ENCODE measurements at regions not wholly inside any gene's neighbourhood (a gene's known extent, or its start where the extent isn't known, plus 50 kb on each side); places are given as distances from the start of the nearest gene placed in this dataset.

- no peak overlapping the region for H2AFZ ChIP-seq (ENCODE audit: low read length)
- DNase-seq, result no peak
- H3K4me3 ChIP-seq (ENCODE audit: low read length), result no peak overlapping the region
- no peaks in the 10 kb centered on the region for H3F3A ChIP-seq (ENCODE audit: insufficient read depth, low read length)
- H3K4me2 ChIP-seq (ENCODE audit: low read depth, low read length), result no peak overlapping the region
- TF ChIP-seq EZH2phosphoT487 (IDR thresholded peaks at IDR 0.05; ENCODE audit: low read length), result no peak
- no peak overlapping the region for H3K27ac ChIP-seq (ENCODE audit: low read length)
- no peak overlapping the region for H3K9ac ChIP-seq (ENCODE audit: low read length)
- no peaks in the 10 kb centered on the region for H4K20me1 ChIP-seq (ENCODE audit: insufficient read depth, low read length)
- H3K27me3 ChIP-seq (replicated peaks; ENCODE audit: insufficient read depth, low read length), result no peaks in the 10 kb centered on the region
- no peaks in the 10 kb centered on the region for H3K9me2 ChIP-seq (replicated peaks; ENCODE audit: insufficient read depth, low read length)
- H3K36me3 ChIP-seq (replicated peaks; ENCODE audit: insufficient read depth, low read length), result no peaks in the 10 kb centered on the region
- H3K79me2 ChIP-seq (ENCODE audit: low read length), result no peaks in the 10 kb centered on the region
- no peaks in the 10 kb centered on the region for H3K9me3 ChIP-seq (replicated peaks; ENCODE audit: insufficient read depth, low read length)
- H3K4me1 ChIP-seq (ENCODE audit: low read length), result no peaks in the 10 kb centered on the region
Measured at GRCh38 chr5:52457810-52458209, 329.9 kb upstream of the ITGA1 start.

DNA sequence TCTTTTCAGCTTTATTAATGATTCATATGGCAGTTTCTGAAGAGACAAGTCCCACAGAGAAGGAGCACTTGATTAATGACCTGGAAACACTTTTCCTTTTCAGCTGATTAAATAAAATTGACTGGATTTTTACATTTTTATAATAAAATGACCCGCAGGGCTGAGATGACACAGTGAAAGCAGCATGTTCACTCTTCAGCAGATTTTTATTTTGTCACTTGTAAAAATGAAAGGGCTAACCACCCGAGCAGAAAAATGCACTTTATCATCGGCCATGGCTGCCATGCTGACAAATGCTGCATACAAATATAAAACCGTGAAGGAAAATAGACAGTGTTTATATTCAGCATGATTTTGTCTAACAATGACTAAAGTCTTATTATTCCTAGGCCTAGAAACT lies 321.6 kb upstream of the ITGA1 start:
- TF ChIP-seq EZH2 (optimal IDR thresholded peaks at IDR 0.05; ENCODE audit: low read depth, low read length) (no peak), EZH2phosphoT487 (IDR thresholded peaks at IDR 0.05; ENCODE audit: low read length) (no peak)
- TF ChIP-seq, protein P1, sequence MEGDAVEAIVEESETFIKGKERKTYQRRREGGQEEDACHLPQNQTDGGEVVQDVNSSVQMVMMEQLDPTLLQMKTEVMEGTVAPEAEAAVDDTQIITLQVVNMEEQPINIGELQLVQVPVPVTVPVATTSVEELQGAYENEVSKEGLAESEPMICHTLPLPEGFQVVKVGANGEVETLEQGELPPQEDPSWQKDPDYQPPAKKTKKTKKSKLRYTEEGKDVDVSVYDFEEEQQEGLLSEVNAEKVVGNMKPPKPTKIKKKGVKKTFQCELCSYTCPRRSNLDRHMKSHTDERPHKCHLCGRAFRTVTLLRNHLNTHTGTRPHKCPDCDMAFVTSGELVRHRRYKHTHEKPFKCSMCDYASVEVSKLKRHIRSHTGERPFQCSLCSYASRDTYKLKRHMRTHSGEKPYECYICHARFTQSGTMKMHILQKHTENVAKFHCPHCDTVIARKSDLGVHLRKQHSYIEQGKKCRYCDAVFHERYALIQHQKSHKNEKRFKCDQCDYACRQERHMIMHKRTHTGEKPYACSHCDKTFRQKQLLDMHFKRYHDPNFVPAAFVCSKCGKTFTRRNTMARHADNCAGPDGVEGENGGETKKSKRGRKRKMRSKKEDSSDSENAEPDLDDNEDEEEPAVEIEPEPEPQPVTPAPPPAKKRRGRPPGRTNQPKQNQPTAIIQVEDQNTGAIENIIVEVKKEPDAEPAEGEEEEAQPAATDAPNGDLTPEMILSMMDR (IDR thresholded peaks at IDR 0.05; ENCODE audit: low read length), result no peak
- DNase-seq, result no peak
- Histone ChIP-seq H3K4me2 (ENCODE audit: low read depth, low read length) (no peak overlapping the region), H3K27me3 (replicated peaks; ENCODE audit: insufficient read depth, low read length) (no peaks in the 10 kb centered on the region), H3K4me1 (ENCODE audit: low read length) (no peaks in the 10 kb centered on the region), H4K20me1 (ENCODE audit: insufficient read depth, low read length) (no peaks in the 10 kb centered on the region), H3K36me3 (replicated peaks; ENCODE audit: insufficient read depth, low read length) (no peaks in the 10 kb centered on the region), H3K9me2 (replicated peaks; ENCODE audit: insufficient read depth, low read length) (no peaks in the 10 kb centered on the region), H3K9ac (ENCODE audit: low read length) (no peak overlapping the region), H3K9me3 (replicated peaks; ENCODE audit: insufficient read depth, low read length) (no peaks in the 10 kb centered on the region), H3K4me3 (ENCODE audit: low read length) (no peak overlapping the region), H3F3A (ENCODE audit: insufficient read depth, low read length) (no peaks in the 10 kb centered on the region), H3K27ac (ENCODE audit: low read length) (no peak overlapping the region), H3K79me2 (ENCODE audit: low read length) (no peaks in the 10 kb centered on the region), H2AFZ (ENCODE audit: low read length) (no peak overlapping the region)

DNA sequence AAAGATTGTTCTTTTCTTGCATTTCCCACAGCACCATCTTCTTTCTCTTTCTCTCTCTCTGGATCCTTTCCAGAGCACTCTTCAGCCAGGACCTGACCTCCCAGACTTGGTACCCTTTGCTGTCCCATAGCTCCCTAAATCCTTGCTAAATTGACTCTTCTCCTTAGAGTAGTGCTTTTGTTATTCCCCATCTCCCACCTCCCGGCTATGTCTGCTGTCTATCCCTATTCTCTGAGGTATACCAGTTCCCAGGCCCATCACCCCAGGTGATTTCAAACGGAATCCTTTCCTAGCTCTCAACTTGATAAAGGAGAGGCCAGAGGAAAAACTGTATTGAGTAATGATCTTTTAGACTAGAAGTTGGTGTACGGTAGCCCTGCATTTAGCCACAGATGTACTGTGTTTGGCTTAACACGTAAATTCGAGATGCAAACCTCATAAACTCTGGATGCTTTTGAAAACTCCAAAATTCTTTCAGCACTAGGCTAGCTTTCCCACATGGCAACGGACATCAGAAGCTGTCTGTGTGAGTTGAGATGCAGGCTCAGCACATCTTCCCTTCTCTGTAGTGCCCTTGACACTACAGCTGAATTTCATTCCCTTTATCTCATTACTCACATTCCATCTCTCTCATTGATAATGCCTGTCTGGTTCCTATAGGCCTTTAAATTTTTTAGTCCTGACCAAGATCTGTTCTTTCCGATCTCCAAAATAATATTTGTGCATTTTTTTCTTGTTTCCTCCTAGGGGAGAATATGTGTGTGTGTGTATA lies 320.8 kb upstream of the ITGA1 start:
- Histone ChIP-seq H3K27me3 (replicated peaks; ENCODE audit: insufficient read depth, low read length) (no peaks in the 10 kb centered on the region), H3K79me2 (ENCODE audit: low read length) (no peaks in the 10 kb centered on the region), H3K36me3 (replicated peaks; ENCODE audit: insufficient read depth, low read length) (no peaks in the 10 kb centered on the region), H2AFZ (ENCODE audit: low read length) (no peak overlapping the region), H3K4me1 (ENCODE audit: low read length) (no peaks in the 10 kb centered on the region), H3F3A (ENCODE audit: insufficient read depth, low read length) (no peaks in the 10 kb centered on the region), H3K9me3 (replicated peaks; ENCODE audit: insufficient read depth, low read length) (no peaks in the 10 kb centered on the region), H3K4me2 (ENCODE audit: low read depth, low read length) (no peak overlapping the region), H3K27ac (ENCODE audit: low read length) (no peak overlapping the region), H4K20me1 (ENCODE audit: insufficient read depth, low read length) (no peaks in the 10 kb centered on the region), H3K9ac (ENCODE audit: low read length) (no peak overlapping the region), H3K9me2 (replicated peaks; ENCODE audit: insufficient read depth, low read length) (no peaks in the 10 kb centered on the region), H3K4me3 (ENCODE audit: low read length) (no peak overlapping the region)
- no peak for DNase-seq
- TF ChIP-seq, protein P1 (IDR thresholded peaks at IDR 0.05; ENCODE audit: low read length), result no peak
- TF ChIP-seq EZH2phosphoT487 (IDR thresholded peaks at IDR 0.05; ENCODE audit: low read length) (no peak), EZH2 (optimal IDR thresholded peaks at IDR 0.05; ENCODE audit: low read depth, low read length) (no peak)

DNA sequence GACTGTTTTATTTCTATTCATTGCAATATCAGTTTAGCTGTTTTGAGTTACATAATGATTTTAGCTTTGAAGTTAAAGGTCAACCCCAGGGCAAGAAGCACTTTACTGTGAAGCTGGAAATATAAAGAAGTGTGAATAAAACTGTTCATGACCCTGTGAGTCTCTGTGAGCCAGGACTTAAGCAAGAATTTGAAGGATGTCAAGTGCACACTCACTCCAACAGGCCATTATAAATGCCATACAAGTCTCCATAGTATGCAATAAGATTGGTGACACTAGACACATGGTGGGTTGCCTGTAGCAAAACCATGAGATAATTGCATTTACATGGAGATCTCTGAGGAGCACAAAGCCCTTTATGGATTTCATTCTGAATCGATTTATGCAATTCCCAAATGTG lies 318.7 kb upstream of the ITGA1 start:
- no peaks in the 10 kb centered on the region for H3K9me2 ChIP-seq (replicated peaks; ENCODE audit: insufficient read depth, low read length)
- no peaks in the 10 kb centered on the region for H4K20me1 ChIP-seq (ENCODE audit: insufficient read depth, low read length)
- H3K4me2 ChIP-seq (ENCODE audit: low read depth, low read length), result no peak overlapping the region
- no peaks in the 10 kb centered on the region for H3K27me3 ChIP-seq (replicated peaks; ENCODE audit: insufficient read depth, low read length)
- TF ChIP-seq EZH2 (optimal IDR thresholded peaks at IDR 0.05; ENCODE audit: low read depth, low read length) (no peak), EZH2phosphoT487 (IDR thresholded peaks at IDR 0.05; ENCODE audit: low read length) (no peak)
- TF ChIP-seq, protein P1 (IDR thresholded peaks at IDR 0.05; ENCODE audit: low read length), result no peak
- no peaks in the 10 kb centered on the region for H3K4me1 ChIP-seq (ENCODE audit: low read length)
- H2AFZ ChIP-seq (ENCODE audit: low read length), result no peak overlapping the region
- no peaks in the 10 kb centered on the region for H3K9me3 ChIP-seq (replicated peaks; ENCODE audit: insufficient read depth, low read length)
- no peak for DNase-seq
- no peaks in the 10 kb centered on the region for H3K79me2 ChIP-seq (ENCODE audit: low read length)
- no peak overlapping the region for H3K27ac ChIP-seq (ENCODE audit: low read length)
- no peak overlapping the region for H3K9ac ChIP-seq (ENCODE audit: low read length)
- no peak overlapping the region for H3K4me3 ChIP-seq (ENCODE audit: low read length)
- H3K36me3 ChIP-seq (replicated peaks; ENCODE audit: insufficient read depth, low read length), result no peaks in the 10 kb centered on the region
- H3F3A ChIP-seq (ENCODE audit: insufficient read depth, low read length), result no peaks in the 10 kb centered on the region
